Esophagus muscularis mucosa (tissue), 4 donors: ENCODE measurements at regions not wholly inside any gene's neighbourhood (a gene's known extent, or its start where the extent isn't known, plus 50 kb on each side); places are given as distances from the start of the nearest gene placed in this dataset.
"Not testable (repeated sequence)": the region's sequence is repeated elsewhere in the genome, so short reads cannot be mapped to it uniquely, and the experiment has no call there.

Experiments used
- DNase-seq: peaks from one replicate; pipeline ENCODE4 v3.0.0-alpha.2; 2017; ENCODE audit errors: extremely low spot score
- H3K27ac ChIP-seq, 4 donors: fragments of 200-600 bp; sonication (generic); replicated peaks in 1 of 4; 1 replicate in 3 of 4; 2 replicates in 1 of 4; pipeline ENCODE4 v1.5.1; 2016 to 2019; ENCODE audit warnings: mild to moderate bottlenecking in 1 of 4
- H3K27me3 ChIP-seq, 4 donors: fragments of 200-600 bp; sonication (generic); one replicate each; pipeline versions ENCODE4 v1.5.1 to v1.6.0; 2016 to 2019
- H3K36me3 ChIP-seq, 4 donors: fragments of 200-600 bp; sonication (generic); one replicate each; pipeline ENCODE4 v1.5.1; 2016 to 2019
- H3K4me1 ChIP-seq, 4 donors: fragments of 200-600 bp; sonication (generic); one replicate each; pipeline ENCODE4 v1.5.1; 2016 to 2019
- H3K4me3 ChIP-seq, 4 donors: fragments of 200-600 bp; sonication (generic); 1 replicate in 2 of 4; 2 replicates in 2 of 4; pipeline ENCODE4 v1.5.1; 2016 to 2019; ENCODE audit warnings: mild to moderate bottlenecking in 4 of 4, moderate library complexity in 1 of 4
- H3K9me3 ChIP-seq, 4 donors: fragments of 200-600 bp; sonication (generic); 1 replicate in 3 of 4; 2 replicates in 1 of 4; pipeline ENCODE4 v1.5.1; 2016 to 2019
- CTCF ChIP-seq, 3 experiments: fragments of 200-600 bp in 2 of 3; fragments of 450-650 bp in 1 of 3; sonication (generic) in 2 of 3; IDR thresholded peaks; one replicate each; pipeline ENCODE4 v1.5.1; 2017 to 2019; ENCODE audit warnings: antibody characterized with exemption in 3 of 3, mild to moderate bottlenecking in 2 of 3, moderate library complexity in 1 of 3
- EP300 ChIP-seq: sonication (generic); formaldehyde crosslinking; IDR thresholded peaks from one replicate; pipeline ENCODE4 v1.6.1; 2017; ENCODE audit warnings: antibody characterized with exemption
- POLR2A ChIP-seq: fragments of 450-650 bp; IDR thresholded peaks from one replicate; pipeline ENCODE4 v1.6.1; 2017; ENCODE audit warnings: antibody characterized with exemption, moderate library complexity, mild to moderate bottlenecking, low read depth
- POLR2AphosphoS5 ChIP-seq, 2 donors: sonication (generic); formaldehyde crosslinking; IDR thresholded peaks; one replicate each; pipeline ENCODE4 v1.6.1; 2017; ENCODE audit warnings: antibody characterized with exemption in 2 of 2
- WGBS: methylation state at CpG from one replicate; pipeline ENCODE4 v1.1.5; 2018; 5-methylcytosine and 5-hydroxymethylcytosine counted together
- intact Hi-C: fragments of 100-400 bp; cut with DNase I; formaldehyde crosslinking; loops from one replicate; pipeline ENCODE4 v1.15.1; 2023

- TF ChIP-seq POLR2A = no peak
- TF ChIP-seq POLR2AphosphoS5 (IDR thresholded peaks at IDR 0.05) = no peak
- no peak for TF ChIP-seq CTCF (IDR thresholded peaks at IDR 0.05)
- TF ChIP-seq EP300 = no peak
- no peak for DNase-seq
- Histone ChIP-seq H3K4me1 (no peaks in the 10 kb centered on the region), H3K4me3 (no peak overlapping the region), H3K27ac (no peak overlapping the region), H3K9me3 (no peaks in the 10 kb centered on the region), H3K36me3 (no peaks in the 10 kb centered on the region), H3K27me3 (peaks cover 0 to 15% (median 0%) of the 10 kb centered on the region in 4 donors)
- intact Hi-C loops = no loop called here
- WGBS = 92% methylated on average over 5 of the region's 5 CpGs
Measured at GRCh38 chr20:60180986-60181385, 222.8 kb downstream of the CDH26 start.

GRCh38 chr20:60186412-60186811 lies 228.2 kb downstream of the CDH26 start:
- H3K4me1 ChIP-seq = no peaks in the 10 kb centered on the region
- no peaks in the 10 kb centered on the region for H3K36me3 ChIP-seq
- intact Hi-C loops = no loop called here
- H3K27ac ChIP-seq = no peak overlapping the region
- TF ChIP-seq POLR2AphosphoS5 (IDR thresholded peaks at IDR 0.05) (no peak), POLR2A (no peak), CTCF (IDR thresholded peaks at IDR 0.05) (no peak), EP300 (no peak)
- peaks cover 0 to 11% (median 0%) of the 10 kb centered on the region in 4 donors for H3K27me3 ChIP-seq
- no peak overlapping the region for H3K4me3 ChIP-seq
- WGBS = 82% methylated on average over 4 of the region's 4 CpGs
- DNase-seq = no peak
- no peaks in the 10 kb centered on the region for H3K9me3 ChIP-seq

- Histone ChIP-seq H3K9me3 (no peaks in the 10 kb centered on the region), H3K36me3 (no peaks in the 10 kb centered on the region), H3K4me1 (no peaks in the 10 kb centered on the region), H3K4me3 (no peak overlapping the region), H3K27me3 (peaks cover 0 to 19% (median 0%) of the 10 kb centered on the region in 4 donors), H3K27ac (no peak overlapping the region)
- intact Hi-C loops = no loop called here
- no peak for DNase-seq
- TF ChIP-seq CTCF (IDR thresholded peaks at IDR 0.05) = no peak
- TF ChIP-seq POLR2AphosphoS5 (IDR thresholded peaks at IDR 0.05) = no peak
- TF ChIP-seq POLR2A = no peak
- no peak for TF ChIP-seq EP300
Measured at GRCh38 chr20:60187683-60188082, 229.5 kb downstream of the CDH26 start.

GRCh38 chr20:60191014-60191413 lies 232.8 kb downstream of the CDH26 start:
- Histone ChIP-seq H3K27me3 (peaks cover 0 to 21% (median 0%) of the 10 kb centered on the region in 4 donors), H3K4me3 (no peak overlapping the region), H3K9me3 (no peaks in the 10 kb centered on the region), H3K4me1 (no peaks in the 10 kb centered on the region), H3K36me3 (no peaks in the 10 kb centered on the region), H3K27ac (no peak overlapping the region)
- DNase-seq = no peak
- 79% methylated on average over 3 of the region's 3 CpGs for WGBS
- intact Hi-C loops = no loop called here
- TF ChIP-seq POLR2A (no peak), EP300 (no peak), CTCF (IDR thresholded peaks at IDR 0.05) (no peak), POLR2AphosphoS5 (IDR thresholded peaks at IDR 0.05) (no peak)

GRCh38 chr20:60192326-60192725 lies 234.1 kb downstream of the CDH26 start:
- Histone ChIP-seq H3K27ac (no peak overlapping the region), H3K4me1 (no peaks in the 10 kb centered on the region), H3K27me3 (peaks cover 0 to 21% (median 0%) of the 10 kb centered on the region in 4 donors), H3K36me3 (no peaks in the 10 kb centered on the region), H3K4me3 (no peak overlapping the region), H3K9me3 (peaks cover 0 to 2% (median 0%) of the 10 kb centered on the region in 4 donors)
- no peak for TF ChIP-seq POLR2A
- TF ChIP-seq POLR2AphosphoS5 (IDR thresholded peaks at IDR 0.05) = no peak
- no peak for TF ChIP-seq EP300
- TF ChIP-seq CTCF (IDR thresholded peaks at IDR 0.05) = no peak
- WGBS = 63% methylated on average over 1 of the region's 1 CpG
- intact Hi-C loops = no loop called here
- DNase-seq = no peak

GRCh38 chr20:60199132-60199531 lies 240.9 kb downstream of the CDH26 start:
- peaks cover 0 to 13% (median 0%) of the 10 kb centered on the region in 4 donors for H3K27me3 ChIP-seq
- intact Hi-C loops, DNase-seq, H3K36me3 ChIP-seq, H3K27ac ChIP-seq, H3K9me3 ChIP-seq, H3K4me3 ChIP-seq, H3K4me1 ChIP-seq: not testable (repeated sequence)
- WGBS = 92% methylated on average over 3 of the region's 3 CpGs
